Ectodermal cell (in vitro differentiated cells): ENCODE measurements at regions not wholly inside any gene's neighbourhood (a gene's known extent, or its start where the extent isn't known, plus 50 kb on each side); places are given as distances from the start of the nearest gene placed in this dataset.

Experiments
- H3K27ac ChIP-seq: 2 replicates; pipeline ENCODE4 v1.7.0; 2013; ENCODE audit warnings: mild to moderate bottlenecking, low read depth, low read length; ENCODE audit not compliant: insufficient read depth, poor library complexity, severe bottlenecking
- H3K27me3 ChIP-seq: 2 replicates; pipeline ENCODE4 v1.7.0; 2013; ENCODE audit warnings: mild to moderate bottlenecking, low read length; ENCODE audit not compliant: insufficient read depth, control insufficient read depth, poor library complexity, severe bottlenecking
- H3K36me3 ChIP-seq: one replicate; pipeline ENCODE4 v1.7.0; 2013; ENCODE audit warnings: low read length; ENCODE audit not compliant: control insufficient read depth, insufficient read depth
- H3K4me1 ChIP-seq: one replicate; pipeline ENCODE4 v1.7.0; 2013; ENCODE audit warnings: low read length; ENCODE audit not compliant: control insufficient read depth, insufficient read depth
- H3K4me3 ChIP-seq: 2 replicates; pipeline ENCODE4 v1.7.0; 2013; ENCODE audit warnings: low read depth, low read length, control low read depth; ENCODE audit not compliant: insufficient read depth
- H3K9me3 ChIP-seq: 2 replicates; pipeline ENCODE4 v1.7.0; 2013; ENCODE audit warnings: mild to moderate bottlenecking, low read length, moderate library complexity; ENCODE audit not compliant: control insufficient read depth
- WGBS, 2 experiments: methylation state at CpG; one replicate each; pipeline ENCODE4 v1.1.7; 2013; ENCODE audit warnings: missing lambda C conversion rate in 2 of 2; 5-methylcytosine and 5-hydroxymethylcytosine counted together

DNA sequence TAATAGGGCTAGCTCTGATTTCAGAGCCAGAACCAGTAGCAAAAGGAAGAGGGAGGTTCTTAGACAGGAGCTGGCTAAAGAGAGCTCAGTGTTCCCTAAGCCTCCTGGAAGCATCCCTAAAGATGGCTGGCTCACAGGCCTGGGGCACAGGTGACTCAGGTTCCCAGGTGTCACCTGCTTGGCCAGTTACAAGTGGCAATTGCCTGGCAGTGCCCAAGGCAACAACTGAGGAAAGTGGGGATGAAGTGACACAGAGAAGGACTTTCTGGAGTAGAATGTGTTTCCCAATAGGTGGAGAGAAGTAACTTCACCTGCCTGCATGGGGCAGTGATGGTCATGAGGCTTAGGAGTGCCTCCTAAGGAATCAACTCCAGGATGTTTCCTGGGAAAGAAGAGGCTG, 66.5 kb upstream of the EEPD1 start:
- no peaks in the 10 kb centered on the region for H3K36me3 ChIP-seq
- H3K9me3 ChIP-seq, result no peaks in the 10 kb centered on the region
- no peak overlapping the region for H3K27ac ChIP-seq
- no peak overlapping the region for H3K4me3 ChIP-seq
- no peaks in the 10 kb centered on the region for H3K4me1 ChIP-seq
- no peaks in the 10 kb centered on the region for H3K27me3 ChIP-seq

DNA sequence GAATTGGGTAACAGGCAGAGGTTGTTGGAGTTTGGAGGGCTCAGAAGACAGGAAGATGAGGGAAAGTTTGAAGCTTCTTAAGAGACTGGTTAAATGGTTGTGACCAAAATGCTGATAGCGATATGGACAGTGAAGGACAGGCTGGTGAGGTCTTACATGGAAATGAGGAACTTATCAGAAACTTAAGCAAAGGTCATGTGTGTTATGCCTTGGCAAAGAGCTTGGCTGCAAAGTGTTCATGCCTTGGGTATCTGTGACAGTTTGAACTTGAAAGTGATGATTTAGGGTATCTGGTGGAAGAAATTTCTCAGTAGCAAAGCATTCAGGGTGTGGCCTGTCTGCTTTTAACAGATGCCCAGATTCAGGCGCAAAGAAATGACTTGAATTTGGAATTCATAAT, 64.5 kb upstream of the EEPD1 start:
- H3K4me3 ChIP-seq, result no peak overlapping the region
- WGBS, 2 experiments, result 96 to 97% methylated on average over 2 of the region's 2 CpGs
- no peaks in the 10 kb centered on the region for H3K27me3 ChIP-seq
- no peak overlapping the region for H3K27ac ChIP-seq
- no peaks in the 10 kb centered on the region for H3K9me3 ChIP-seq
- H3K4me1 ChIP-seq, result no peaks in the 10 kb centered on the region
- no peaks in the 10 kb centered on the region for H3K36me3 ChIP-seq

GRCh38 chr7:36088966-36089365, 64.1 kb upstream of the EEPD1 start:
- Histone ChIP-seq H3K9me3 (no peaks in the 10 kb centered on the region), H3K4me3 (no peak overlapping the region), H3K27ac (no peak overlapping the region), H3K4me1 (no peaks in the 10 kb centered on the region), H3K27me3 (no peaks in the 10 kb centered on the region), H3K36me3 (no peaks in the 10 kb centered on the region)
- 91% methylated on average over 3 of the region's 3 CpGs for WGBS, 2 experiments

- H3K27me3 ChIP-seq, result no peaks in the 10 kb centered on the region
- 84 to 88% methylated on average over 9 of the region's 9 CpGs for WGBS, 2 experiments
- H3K27ac ChIP-seq, result no peak overlapping the region
- H3K4me3 ChIP-seq, result no peak overlapping the region
- H3K4me1 ChIP-seq, result no peaks in the 10 kb centered on the region
- no peaks in the 10 kb centered on the region for H3K9me3 ChIP-seq
- H3K36me3 ChIP-seq, result no peaks in the 10 kb centered on the region
Observed at GRCh38 chr7:36090976-36091873, 61.8 kb upstream of the EEPD1 start.

DNA sequence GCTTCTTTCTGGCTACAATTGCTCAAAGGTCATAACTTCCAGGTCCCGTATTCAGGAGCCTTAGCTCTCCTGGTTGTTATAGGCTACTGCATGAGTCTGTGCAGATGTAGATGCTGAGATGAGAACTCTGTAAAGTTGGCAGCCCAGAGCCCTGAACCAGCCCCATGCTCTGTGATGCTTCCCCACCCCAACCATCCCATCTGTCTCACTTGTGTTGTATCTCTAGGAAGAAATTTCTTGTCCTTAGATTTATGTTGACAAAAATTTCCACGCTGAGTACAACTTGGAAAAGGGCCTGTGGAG, 61.2 kb upstream of the EEPD1 start:
- 95 to 97% methylated on average over 2 of the region's 2 CpGs for whole genome bisulfite sequencing, 2 experiments
- H3K4me1 ChIP-seq, result no peaks in the 10 kb centered on the region
- H3K9me3 ChIP-seq, result no peaks in the 10 kb centered on the region
- no peak overlapping the region for H3K4me3 ChIP-seq
- H3K27me3 ChIP-seq, result no peaks in the 10 kb centered on the region
- no peak overlapping the region for H3K27ac ChIP-seq
- H3K36me3 ChIP-seq, result no peaks in the 10 kb centered on the region

GRCh38 chr7:36092221-36092771, 60.8 kb upstream of the EEPD1 start:
- Histone ChIP-seq H3K4me1 (no peaks in the 10 kb centered on the region), H3K9me3 (no peaks in the 10 kb centered on the region), H3K27ac (no peak overlapping the region), H3K27me3 (no peaks in the 10 kb centered on the region), H3K4me3 (no peak overlapping the region), H3K36me3 (no peaks in the 10 kb centered on the region)
- WGBS, 2 experiments, result 92 to 94% methylated on average over 11 of the region's 11 CpGs

DNA sequence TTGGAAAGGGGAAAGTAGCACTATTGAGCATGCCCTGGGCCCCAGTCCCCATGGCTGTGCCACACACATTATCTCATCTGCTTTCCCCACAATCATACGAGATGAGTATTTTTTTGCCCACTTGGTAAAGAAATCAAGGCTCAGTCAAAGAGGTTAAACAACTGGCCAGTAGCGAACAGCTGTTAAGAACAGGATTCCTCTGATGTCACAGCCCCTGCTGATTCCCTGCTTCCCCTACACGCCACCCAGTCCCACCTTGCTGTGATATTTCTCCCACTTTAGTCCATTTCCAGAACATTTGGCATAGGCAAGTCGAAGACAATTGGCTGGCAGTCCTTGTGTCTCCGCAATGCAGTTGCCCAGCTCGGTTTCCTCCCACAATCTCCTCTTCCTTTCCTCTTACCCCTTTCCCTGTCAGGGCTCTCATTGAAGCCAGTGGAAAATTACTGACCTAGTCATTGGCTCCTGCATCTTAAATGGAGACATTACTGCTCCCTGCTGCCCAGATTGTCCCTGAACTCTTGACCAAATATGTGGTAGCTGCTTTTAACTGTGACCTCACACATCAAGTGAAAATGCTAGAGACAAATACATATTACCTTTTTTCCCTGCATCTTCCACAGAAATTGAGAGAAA, 56.5 kb upstream of the EEPD1 start:
- H3K27me3 ChIP-seq, result no peaks in the 10 kb centered on the region
- no peaks in the 10 kb centered on the region for H3K9me3 ChIP-seq
- H3K36me3 ChIP-seq, result no peaks in the 10 kb centered on the region
- H3K27ac ChIP-seq, result no peak overlapping the region
- H3K4me3 ChIP-seq, result no peak overlapping the region
- H3K4me1 ChIP-seq, result no peaks in the 10 kb centered on the region
- 82 to 84% methylated on average over 6 of the region's 6 CpGs for WGBS, 2 experiments

DNA sequence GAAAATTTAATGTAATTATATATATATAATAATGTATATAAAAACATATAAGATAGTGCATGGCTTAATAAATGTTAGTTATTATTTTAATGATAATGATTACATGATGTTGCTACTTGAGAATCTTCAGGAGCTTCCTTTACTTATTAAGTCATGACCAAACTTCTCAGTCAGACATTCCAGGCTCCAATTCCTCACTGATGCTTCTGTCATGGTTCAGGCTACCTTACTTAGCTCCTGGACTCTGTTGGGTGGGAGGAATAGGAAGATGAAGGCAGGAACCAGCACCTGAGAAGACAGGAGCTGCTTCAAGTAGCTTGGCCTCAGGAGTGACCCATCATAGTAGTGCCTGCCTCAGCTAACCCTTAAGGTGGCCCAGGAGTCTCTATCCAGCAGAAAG, 55.0 kb upstream of the EEPD1 start:
- Histone ChIP-seq H3K4me1 (no peaks in the 10 kb centered on the region), H3K4me3 (no peak overlapping the region), H3K9me3 (no peaks in the 10 kb centered on the region), H3K36me3 (no peaks in the 10 kb centered on the region), H3K27ac (no peak overlapping the region), H3K27me3 (no peaks in the 10 kb centered on the region)

GRCh38 chr7:36100226-36100625, 52.8 kb upstream of the EEPD1 start:
- WGBS, 2 experiments, result 92 to 100% methylated on average over 2 of the region's 2 CpGs
- Histone ChIP-seq H3K27ac (no peak overlapping the region), H3K4me1 (no peaks in the 10 kb centered on the region), H3K27me3 (no peaks in the 10 kb centered on the region), H3K36me3 (no peaks in the 10 kb centered on the region), H3K9me3 (no peaks in the 10 kb centered on the region), H3K4me3 (no peak overlapping the region)

DNA sequence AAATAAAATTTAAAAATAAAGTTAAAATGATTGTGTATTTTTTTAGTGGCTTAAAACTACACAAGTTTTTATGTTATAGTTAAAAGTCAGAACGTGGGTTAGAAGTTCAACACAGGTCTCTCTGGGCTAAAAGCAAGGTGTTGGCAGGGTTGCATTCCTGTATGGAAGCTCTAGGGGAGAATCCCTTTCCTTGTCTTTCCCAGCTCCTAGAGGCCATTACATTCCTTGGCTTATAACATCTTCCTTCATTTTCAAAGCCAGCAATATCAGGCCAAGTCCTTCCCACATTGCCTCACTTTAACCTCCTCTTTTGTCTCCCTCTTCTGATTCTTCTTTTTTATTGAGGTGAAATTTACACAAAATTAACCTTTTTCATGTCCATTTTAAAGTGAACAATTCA, 52.4 kb upstream of the EEPD1 start:
- Histone ChIP-seq H3K27ac (no peak overlapping the region), H3K9me3 (no peaks in the 10 kb centered on the region), H3K4me1 (no peaks in the 10 kb centered on the region), H3K36me3 (no peaks in the 10 kb centered on the region), H3K27me3 (no peaks in the 10 kb centered on the region), H3K4me3 (no peak overlapping the region)
- WGBS, 2 experiments, result 82 to 88% methylated on average over 1 of the region's 1 CpG
